ENCODE measurements at regions not wholly inside any gene's neighbourhood (a gene's known extent, or its start where the extent isn't known, plus 50 kb on each side); places are given as distances from the start of the nearest gene placed in this dataset.

- TF ChIP-seq CTCF (IDR thresholded peaks at IDR 0.05), result no peak
- no peak for TF ChIP-seq POLR2A (IDR thresholded peaks at IDR 0.05)
Observed at GRCh38 chr5:71825992-71826391, 106.9 kb downstream of the CARTPT start.
